Astrocyte (in vitro differentiated cells and primary cell): ENCODE measurements at regions not wholly inside any gene's neighbourhood (a gene's known extent, or its start where the extent isn't known, plus 50 kb on each side); places are given as distances from the start of the nearest gene placed in this dataset.

ENCODE experiments used
- DNase-seq: peaks from one replicate; pipeline ENCODE4 v3.0.0-alpha.2; 2010; ENCODE audit warnings: low read depth
- FAIRE-seq: peaks from 2 replicates; lab custom pipeline; 2011; peaks lifted over from hg19 to GRCh38; lab: Jason Lieb, UNC
- H2AFZ ChIP-seq: 2 replicates; pipeline ENCODE4 v1.6.0; 2012; ENCODE audit warnings: low read depth, low read length, inconsistent platforms
- H3K27ac ChIP-seq: 2 replicates; pipeline ENCODE4 v1.5.1; 2011; ENCODE audit warnings: low read depth, low read length, inconsistent platforms
- H3K27me3 ChIP-seq: 2 replicates; pipeline ENCODE4 v1.6.0; 2011; ENCODE audit warnings: low read length, inconsistent platforms; ENCODE audit not compliant: insufficient read depth
- H3K36me3 ChIP-seq: 2 replicates; pipeline ENCODE4 v1.5.1; 2011; ENCODE audit warnings: low read length, inconsistent platforms; ENCODE audit not compliant: insufficient read depth
- H3K4me1 ChIP-seq: 2 replicates; pipeline ENCODE4 v1.5.1; 2011; ENCODE audit warnings: low read length, inconsistent platforms; ENCODE audit not compliant: insufficient read depth
- H3K4me2 ChIP-seq: 2 replicates; pipeline ENCODE4 v1.6.0; 2012; ENCODE audit warnings: low read length, inconsistent platforms
- H3K4me3 ChIP-seq: 2 replicates; pipeline ENCODE4 v1.5.1; 2011; ENCODE audit warnings: low read depth, mild to moderate bottlenecking, low read length, inconsistent platforms; ENCODE audit not compliant: insufficient read depth
- H3K79me2 ChIP-seq: 2 replicates; pipeline ENCODE4 v1.6.0; 2012; ENCODE audit warnings: mild to moderate bottlenecking, low read length, inconsistent platforms; ENCODE audit not compliant: insufficient read depth
- H3K9ac ChIP-seq: 2 replicates; pipeline ENCODE4 v1.6.0; 2012; ENCODE audit warnings: mild to moderate bottlenecking, low read length, inconsistent platforms
- H3K9me3 ChIP-seq: 2 replicates; pipeline ENCODE4 v1.5.1; 2012; ENCODE audit warnings: low read depth, mild to moderate bottlenecking, low read length, inconsistent platforms; ENCODE audit not compliant: insufficient read depth
- H4K20me1 ChIP-seq: 2 replicates; pipeline ENCODE4 v1.6.0; 2012; ENCODE audit warnings: low read length, inconsistent platforms; ENCODE audit not compliant: insufficient read depth
- H3K27ac Mint-ChIP-seq: one replicate; pipeline ENCODE4 v1.8.0; 2021; ENCODE audit warnings: mild to moderate bottlenecking, mixed read lengths; ENCODE audit not compliant: unreplicated experiment
- H3K27me3 Mint-ChIP-seq: one replicate; pipeline ENCODE4 v1.8.0; 2021; ENCODE audit warnings: low read depth, mixed read lengths; ENCODE audit not compliant: unreplicated experiment
- H3K36me3 Mint-ChIP-seq: one replicate; pipeline ENCODE4 v1.8.0; 2021; ENCODE audit warnings: low read depth, mixed read lengths; ENCODE audit not compliant: unreplicated experiment
- H3K4me1 Mint-ChIP-seq: one replicate; pipeline ENCODE4 v1.8.0; 2021; ENCODE audit warnings: low read depth, mixed read lengths; ENCODE audit not compliant: unreplicated experiment
- H3K4me3 Mint-ChIP-seq: one replicate; pipeline ENCODE4 v1.8.0; 2021; ENCODE audit warnings: mild to moderate bottlenecking, moderate library complexity, mixed read lengths; ENCODE audit not compliant: unreplicated experiment
- H3K9me3 Mint-ChIP-seq: one replicate; pipeline ENCODE4 v1.8.0; 2021; ENCODE audit warnings: mild to moderate bottlenecking, mixed read lengths; ENCODE audit not compliant: unreplicated experiment
- EZH2 ChIP-seq: IDR thresholded peaks from 2 replicates; pipeline ENCODE4 v1.6.1; 2012; ENCODE audit warnings: mild to moderate bottlenecking, low read length, inconsistent platforms; ENCODE audit not compliant: insufficient read depth
- TF ChIP-seq, protein P1 (sequence below): IDR thresholded peaks from 2 replicates; pipeline ENCODE4 v1.5.1; 2011; ENCODE audit warnings: low read depth, mild to moderate bottlenecking, inconsistent platforms, low read length, moderate library complexity; ENCODE audit not compliant: insufficient read depth

DNA sequence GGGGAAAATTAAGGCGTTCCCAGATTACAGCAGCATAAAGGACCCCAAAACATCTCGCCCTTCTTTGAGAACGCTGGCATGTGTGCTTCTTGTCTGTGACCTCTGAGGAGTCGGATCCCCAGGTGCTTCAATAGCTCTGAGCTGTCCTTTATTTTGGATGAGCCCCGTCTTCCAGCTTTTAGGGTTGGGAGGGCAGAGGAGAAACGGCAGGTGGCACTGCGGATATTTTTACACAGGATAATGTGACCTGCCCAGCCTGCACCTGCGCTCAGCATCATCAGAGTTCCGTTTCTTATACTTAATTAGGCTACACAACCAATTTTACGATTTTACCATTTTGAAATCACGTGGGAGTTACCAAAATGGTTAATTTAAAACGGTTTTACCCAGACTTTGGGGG is 147.7 kb upstream of the RPS6KA2 start:
- FAIRE-seq (no peak), DNase-seq (no peak)
- H3K4me1 Mint-ChIP-seq: no peaks in the 10 kb centered on the region
- TF ChIP-seq, protein P1, sequence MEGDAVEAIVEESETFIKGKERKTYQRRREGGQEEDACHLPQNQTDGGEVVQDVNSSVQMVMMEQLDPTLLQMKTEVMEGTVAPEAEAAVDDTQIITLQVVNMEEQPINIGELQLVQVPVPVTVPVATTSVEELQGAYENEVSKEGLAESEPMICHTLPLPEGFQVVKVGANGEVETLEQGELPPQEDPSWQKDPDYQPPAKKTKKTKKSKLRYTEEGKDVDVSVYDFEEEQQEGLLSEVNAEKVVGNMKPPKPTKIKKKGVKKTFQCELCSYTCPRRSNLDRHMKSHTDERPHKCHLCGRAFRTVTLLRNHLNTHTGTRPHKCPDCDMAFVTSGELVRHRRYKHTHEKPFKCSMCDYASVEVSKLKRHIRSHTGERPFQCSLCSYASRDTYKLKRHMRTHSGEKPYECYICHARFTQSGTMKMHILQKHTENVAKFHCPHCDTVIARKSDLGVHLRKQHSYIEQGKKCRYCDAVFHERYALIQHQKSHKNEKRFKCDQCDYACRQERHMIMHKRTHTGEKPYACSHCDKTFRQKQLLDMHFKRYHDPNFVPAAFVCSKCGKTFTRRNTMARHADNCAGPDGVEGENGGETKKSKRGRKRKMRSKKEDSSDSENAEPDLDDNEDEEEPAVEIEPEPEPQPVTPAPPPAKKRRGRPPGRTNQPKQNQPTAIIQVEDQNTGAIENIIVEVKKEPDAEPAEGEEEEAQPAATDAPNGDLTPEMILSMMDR: no peak
- TF ChIP-seq EZH2: no peak
- no peak overlapping the region for H3K9ac ChIP-seq
- no peak overlapping the region for H3K27ac Mint-ChIP-seq
- H4K20me1 ChIP-seq: no peaks in the 10 kb centered on the region
- H3K27ac ChIP-seq: no peak overlapping the region
- no peaks in the 10 kb centered on the region for H3K4me1 ChIP-seq
- H3K4me3 Mint-ChIP-seq: no peak overlapping the region
- H2AFZ ChIP-seq: no peak overlapping the region
- H3K27me3 Mint-ChIP-seq: peaks cover 12% of the 10 kb centered on the region
- H3K9me3 Mint-ChIP-seq: no peaks in the 10 kb centered on the region
- no peak overlapping the region for H3K4me2 ChIP-seq
- H3K27me3 ChIP-seq: peaks cover 14% of the 10 kb centered on the region
- H3K9me3 ChIP-seq: no peaks in the 10 kb centered on the region
- H3K4me3 ChIP-seq: no peak overlapping the region
- no peaks in the 10 kb centered on the region for H3K36me3 ChIP-seq
- no peaks in the 10 kb centered on the region for H3K79me2 ChIP-seq
- no peaks in the 10 kb centered on the region for H3K36me3 Mint-ChIP-seq

DNA sequence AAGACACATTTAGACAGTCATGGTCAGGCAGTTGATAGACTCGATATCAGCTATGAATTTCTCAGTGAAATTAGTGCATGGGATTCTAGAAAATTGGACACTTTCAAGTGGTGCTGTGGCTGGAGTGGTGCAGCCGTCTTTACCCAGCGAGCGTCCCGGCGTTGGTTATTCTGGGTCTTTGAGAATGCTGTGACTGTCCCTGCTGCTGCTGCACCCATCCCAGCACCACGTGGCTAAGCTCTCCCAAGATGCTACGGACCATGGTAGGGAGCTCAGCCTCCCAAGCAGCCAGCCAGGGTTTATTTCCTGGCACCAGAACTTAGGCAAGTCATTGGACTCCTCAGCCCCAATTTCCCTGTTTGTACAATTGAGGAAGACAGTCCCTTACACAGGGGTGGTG is 147.2 kb upstream of the RPS6KA2 start:
- no peak for FAIRE-seq

DNA sequence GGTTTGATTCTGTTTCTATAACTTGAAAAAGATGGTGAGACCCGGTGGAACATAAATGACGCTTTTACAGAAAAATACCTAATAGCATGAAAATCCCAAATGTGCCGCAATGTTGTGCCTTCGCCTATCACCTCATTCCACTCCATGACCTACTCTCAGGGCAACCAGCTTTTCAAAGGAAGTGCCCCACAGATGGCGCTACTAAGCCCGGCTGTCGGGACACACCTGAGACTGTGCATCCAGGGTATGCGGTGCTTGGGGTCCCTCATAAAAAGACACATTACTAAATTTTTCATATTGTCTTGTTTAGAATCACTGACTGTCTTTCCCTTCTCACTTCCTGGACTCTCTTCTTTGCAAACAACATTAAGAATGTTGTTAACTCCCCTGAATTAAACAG is 145.5 kb upstream of the RPS6KA2 start:
- no peak overlapping the region for H2AFZ ChIP-seq
- no peak for DNase-seq
- Mint-ChIP-seq H3K36me3 (no peaks in the 10 kb centered on the region), H3K4me3 (no peak overlapping the region), H3K4me1 (no peaks in the 10 kb centered on the region), H3K9me3 (no peaks in the 10 kb centered on the region), H3K27ac (no peak overlapping the region), H3K27me3 (peaks cover 14% of the 10 kb centered on the region)
- no peaks in the 10 kb centered on the region for H3K4me1 ChIP-seq
- no peaks in the 10 kb centered on the region for H3K9me3 ChIP-seq
- H3K36me3 ChIP-seq: no peaks in the 10 kb centered on the region
- H3K79me2 ChIP-seq: no peaks in the 10 kb centered on the region
- no peak overlapping the region for H3K27ac ChIP-seq
- H3K4me2 ChIP-seq: no peak overlapping the region
- TF ChIP-seq EZH2: no peak
- TF ChIP-seq, protein P1: no peak
- no peaks in the 10 kb centered on the region for H4K20me1 ChIP-seq
- no peak overlapping the region for H3K9ac ChIP-seq
- no peak overlapping the region for H3K4me3 ChIP-seq
- FAIRE-seq: no peak
- peaks cover 12% of the 10 kb centered on the region for H3K27me3 ChIP-seq

More for the DNA sequence above, 147.2 kb upstream of the RPS6KA2 start:
- Histone ChIP-seq H3K4me1 (no peaks in the 10 kb centered on the region), H2AFZ (no peak overlapping the region), H3K9me3 (no peaks in the 10 kb centered on the region), H3K36me3 (no peaks in the 10 kb centered on the region), H3K4me2 (no peak overlapping the region), H3K27me3 (peaks cover 14% of the 10 kb centered on the region), H3K4me3 (no peak overlapping the region), H4K20me1 (no peaks in the 10 kb centered on the region), H3K79me2 (no peaks in the 10 kb centered on the region), H3K9ac (no peak overlapping the region), H3K27ac (no peak overlapping the region)
- DNase-seq: no peak
- no peaks in the 10 kb centered on the region for H3K9me3 Mint-ChIP-seq
- no peak for TF ChIP-seq EZH2
- TF ChIP-seq, protein P1: no peak
- H3K27me3 Mint-ChIP-seq: peaks cover 12% of the 10 kb centered on the region
- H3K4me1 Mint-ChIP-seq: no peaks in the 10 kb centered on the region
- H3K36me3 Mint-ChIP-seq: no peaks in the 10 kb centered on the region
- no peak overlapping the region for H3K27ac Mint-ChIP-seq
- H3K4me3 Mint-ChIP-seq: no peak overlapping the region
